Aorta (tissue), 5 donors: ENCODE measurements at regions not wholly inside any gene's neighbourhood (a gene's known extent, or its start where the extent isn't known, plus 50 kb on each side); places are given as distances from the start of the nearest gene placed in this dataset.

Experiments used
- ATAC-seq: fragments of 200-7000 bp; cut with Tn5 transposase; one replicate; pipeline ENCODE4 v1.9.1; 2022; ENCODE audit warnings: moderate library complexity; ENCODE audit not compliant: low FRiP score
- DNase-seq, 2 donors: peaks; one replicate each; pipeline ENCODE4 v3.0.0-alpha.2; 2020
- H3K27ac ChIP-seq, 2 donors: one replicate each; pipeline ENCODE4 v1.5.1; 2013; ENCODE audit warnings: low read length in 2 of 2, mild to moderate bottlenecking in 2 of 2, moderate library complexity in 2 of 2, control low read depth in 1 of 2, inconsistent platforms in 1 of 2, low read depth in 1 of 2
- H3K27me3 ChIP-seq, 2 donors: one replicate each; pipeline ENCODE4 v1.6.1; 2013; ENCODE audit warnings: control low read depth in 1 of 2, low read length in 1 of 2, mild to moderate bottlenecking in 1 of 2, moderate library complexity in 1 of 2; ENCODE audit not compliant: insufficient read depth in 2 of 2, control insufficient read depth in 1 of 2
- H3K36me3 ChIP-seq, 2 donors: one replicate each; pipeline ENCODE4 v1.6.1; 2013; ENCODE audit warnings: control low read depth in 1 of 2, low read length in 1 of 2, mild to moderate bottlenecking in 1 of 2; ENCODE audit not compliant: insufficient read depth in 2 of 2, control insufficient read depth in 1 of 2
- H3K4me1 ChIP-seq, 2 donors: one replicate each; pipeline ENCODE4 v1.6.1; 2013; ENCODE audit warnings: low read length in 2 of 2, control low read depth in 1 of 2, mild to moderate bottlenecking in 1 of 2, moderate library complexity in 1 of 2; ENCODE audit not compliant: insufficient read depth in 2 of 2, control insufficient read depth in 1 of 2
- H3K4me3 ChIP-seq, 2 donors: one replicate each; pipeline ENCODE4 v1.5.1; 2013; ENCODE audit warnings: low read length in 2 of 2, control low read depth in 1 of 2, mild to moderate bottlenecking in 1 of 2
- H3K9me3 ChIP-seq: one replicate; pipeline ENCODE4 v1.6.1; 2013; ENCODE audit warnings: mild to moderate bottlenecking, low read length; ENCODE audit not compliant: control insufficient read depth
- WGBS, 2 donors: extraction: QIAGEN DNeasy Blood & Tissue Kit; methylation state at CpG; one replicate each; pipeline ENCODE4 v1.1.7; 2013; 5-methylcytosine and 5-hydroxymethylcytosine counted together
- intact Hi-C, 2 donors: fragments of 100-400 bp; cut with DNase I; formaldehyde crosslinking; loops; one replicate each; pipeline versions ENCODE4 v1.14.2 to v1.15.0; 2022
- donor health status: healthy with polysubstance abuse.
- donor health status: Bipolar disorder and iron deficiency.
- donor health status: DM: no; HTN: no; CAD: no.
- donor health status: DM: no; HTN: no; CAD: no.
- donor health status: DM: yes; HTN: yes; CAD: no.

DNA sequence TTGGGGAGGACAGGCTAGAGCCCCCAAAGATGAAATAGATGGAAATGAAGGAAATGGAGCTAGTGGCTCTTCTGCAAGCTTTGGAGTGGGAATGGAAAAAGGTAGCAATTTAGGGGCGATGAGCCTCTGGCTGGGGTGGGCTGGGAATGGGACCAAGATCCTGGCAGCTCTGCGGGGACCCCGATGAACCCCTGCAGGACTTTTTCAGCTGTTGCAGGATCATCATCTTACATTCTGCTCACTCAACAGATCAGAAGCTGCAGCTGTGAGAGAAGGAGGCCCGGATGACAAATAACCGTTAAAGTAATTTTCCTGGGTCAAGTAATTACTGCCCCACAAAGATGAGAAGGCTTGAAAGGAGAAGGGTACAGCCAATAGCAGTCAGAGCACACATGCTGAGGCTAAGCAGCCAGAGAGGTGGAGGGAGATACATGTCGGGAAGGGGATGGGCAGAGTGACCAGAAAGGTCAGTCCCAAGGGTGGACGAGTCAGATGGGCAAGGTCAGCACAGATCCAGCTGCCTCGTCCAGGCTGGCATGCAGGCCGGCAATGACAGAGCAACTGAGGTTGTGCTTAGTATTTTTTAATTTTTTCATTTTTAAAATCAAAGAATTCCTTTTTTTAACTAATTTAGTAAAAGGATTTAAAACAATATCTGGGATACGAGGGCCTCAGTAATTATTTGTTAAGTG, 245.0 kb upstream of the RAB6C start:
- Histone ChIP-seq H3K9me3 (no peaks in the 10 kb centered on the region), H3K4me1 (no peaks in the 10 kb centered on the region), H3K27ac (no peak overlapping the region), H3K4me3 (no peak overlapping the region), H3K36me3 (no peaks in the 10 kb centered on the region), H3K27me3 (no peaks in the 10 kb centered on the region)
- ATAC-seq (no peak), DNase-seq (no peak)
- intact Hi-C loops = no loop called here
- 85 to 86% methylated on average over 10 of the region's 10 CpGs for WGBS, 2 donors

DNA sequence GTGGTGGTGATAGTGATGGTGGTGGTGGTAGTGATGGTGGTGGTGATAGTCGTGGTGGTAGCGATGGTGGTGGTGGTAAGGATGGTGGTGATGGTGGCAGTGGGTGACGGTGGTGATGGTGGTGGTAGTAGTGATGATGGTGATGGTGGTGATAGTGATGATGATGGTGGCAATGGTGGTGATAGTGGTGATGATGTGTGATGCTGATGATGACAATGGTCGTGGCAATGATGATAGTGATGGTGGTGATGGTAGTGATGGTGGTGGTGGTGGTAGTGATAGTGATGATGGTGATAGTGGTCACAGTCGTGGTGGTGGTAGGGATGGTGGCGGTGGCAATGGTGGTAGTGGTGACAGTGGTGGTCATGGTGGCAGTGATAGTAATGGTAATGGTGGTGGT, 243.9 kb upstream of the RAB6C start:
- no peak for ATAC-seq
- Histone ChIP-seq H3K4me1 (no peaks in the 10 kb centered on the region), H3K4me3 (no peak overlapping the region), H3K27ac (no peak overlapping the region), H3K9me3 (no peaks in the 10 kb centered on the region), H3K36me3 (no peaks in the 10 kb centered on the region), H3K27me3 (no peaks in the 10 kb centered on the region)
- intact Hi-C loops = no loop called here
- WGBS, 2 donors = 93 to 95% methylated on average over 5 of the region's 6 CpGs
- DNase-seq = no peak

DNA sequence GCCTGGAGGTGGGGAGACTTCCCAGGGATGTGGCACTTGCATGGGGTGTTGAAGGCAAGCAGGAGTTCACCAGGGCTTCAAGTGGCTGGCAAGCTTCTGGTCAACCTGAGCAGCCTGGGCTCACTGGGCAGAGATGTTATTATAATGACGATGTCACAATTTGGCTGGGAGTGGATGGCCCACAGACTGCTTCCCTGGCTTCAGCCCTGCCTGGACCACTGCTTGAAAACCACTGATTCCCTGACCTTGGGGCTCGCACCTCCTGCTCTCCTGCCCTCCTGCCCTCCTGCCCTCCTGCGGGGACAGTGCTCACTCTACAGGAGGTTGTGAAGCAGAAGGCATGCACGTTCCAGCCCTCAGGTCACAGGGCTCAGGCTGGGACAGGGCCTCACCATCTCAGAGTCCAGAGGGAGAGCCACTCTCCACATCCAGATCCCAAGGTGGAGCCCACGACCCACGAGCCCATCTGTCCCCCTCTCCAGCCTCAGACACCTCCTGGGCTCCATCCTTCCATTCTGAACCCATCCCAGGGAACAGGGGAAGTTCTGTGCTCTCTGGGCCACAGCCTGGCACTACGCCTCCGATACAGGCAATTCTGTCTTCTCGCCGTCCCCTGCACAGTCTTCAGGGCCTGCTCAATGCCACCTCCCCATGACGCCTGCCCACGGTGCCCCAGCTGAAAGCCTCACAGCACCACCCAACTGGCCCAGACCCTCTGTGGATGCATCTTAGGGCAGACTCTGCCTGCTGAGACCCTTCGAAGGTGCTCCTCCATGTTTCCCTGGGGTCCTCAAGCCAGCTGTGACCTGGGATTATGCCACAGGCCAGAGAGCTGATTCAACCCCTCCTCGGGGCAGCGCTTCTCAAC, 241.6 kb upstream of the RAB6C start:
- Histone ChIP-seq H3K27me3 (no peaks in the 10 kb centered on the region), H3K36me3 (no peaks in the 10 kb centered on the region), H3K27ac (no peak overlapping the region), H3K4me3 (no peak overlapping the region), H3K4me1 (no peaks in the 10 kb centered on the region), H3K9me3 (no peaks in the 10 kb centered on the region)
- no peak for DNase-seq
- ATAC-seq = no peak
- intact Hi-C loops = no loop called here
- WGBS, 2 donors = 86 to 90% methylated on average over 15 of the region's 15 CpGs

DNA sequence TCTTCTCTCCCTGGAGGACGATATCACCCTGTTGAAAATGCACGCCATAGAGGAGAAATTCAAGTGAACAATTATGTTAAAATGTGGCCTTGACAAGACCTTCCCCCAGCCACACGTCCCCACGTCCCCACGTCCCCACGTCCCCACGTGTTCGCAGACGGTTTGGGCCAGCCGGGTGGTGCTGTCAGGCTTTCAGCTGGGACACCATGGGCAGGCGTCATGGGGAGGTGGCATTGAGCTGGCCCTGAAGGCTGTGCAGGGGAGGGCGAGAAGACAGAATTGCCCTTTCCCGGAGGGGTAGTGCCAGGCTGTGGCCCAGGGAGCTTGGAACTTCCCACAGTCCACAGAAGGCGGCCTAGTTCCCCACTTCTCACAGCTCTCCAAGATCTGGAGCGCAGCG, 240.7 kb upstream of the RAB6C start:
- 88 to 90% methylated on average over 16 of the region's 16 CpGs for WGBS, 2 donors
- H3K4me1 ChIP-seq = no peaks in the 10 kb centered on the region
- H3K27ac ChIP-seq = no peak overlapping the region
- H3K4me3 ChIP-seq = no peak overlapping the region
- no peaks in the 10 kb centered on the region for H3K9me3 ChIP-seq
- H3K36me3 ChIP-seq = no peaks in the 10 kb centered on the region
- ATAC-seq = no peak
- intact Hi-C loops = no loop called here
- no peak for DNase-seq
- H3K27me3 ChIP-seq = no peaks in the 10 kb centered on the region

DNA sequence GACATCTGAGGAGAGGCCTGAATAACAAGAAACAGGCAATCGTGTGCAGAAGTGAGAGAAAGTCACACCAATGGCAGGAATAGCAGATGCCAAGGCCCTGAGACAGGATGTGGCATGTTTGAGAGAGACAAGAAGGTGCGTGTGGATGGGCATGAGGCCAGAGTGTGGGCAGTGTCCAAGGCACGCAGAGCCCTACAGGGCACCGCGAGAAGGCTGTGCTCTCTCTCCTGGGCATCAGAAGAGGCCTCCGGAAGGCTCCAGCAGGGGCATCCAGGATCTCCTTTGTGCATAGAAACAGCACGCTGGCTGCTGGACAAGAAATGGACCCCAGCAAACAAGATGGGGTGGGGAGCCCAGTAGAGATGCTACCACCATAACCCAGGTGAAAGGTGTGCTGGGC, 239.0 kb upstream of the RAB6C start:
- ATAC-seq = no peak
- 73 to 86% methylated on average over 7 of the region's 7 CpGs for WGBS, 2 donors
- DNase-seq = no peak

DNA sequence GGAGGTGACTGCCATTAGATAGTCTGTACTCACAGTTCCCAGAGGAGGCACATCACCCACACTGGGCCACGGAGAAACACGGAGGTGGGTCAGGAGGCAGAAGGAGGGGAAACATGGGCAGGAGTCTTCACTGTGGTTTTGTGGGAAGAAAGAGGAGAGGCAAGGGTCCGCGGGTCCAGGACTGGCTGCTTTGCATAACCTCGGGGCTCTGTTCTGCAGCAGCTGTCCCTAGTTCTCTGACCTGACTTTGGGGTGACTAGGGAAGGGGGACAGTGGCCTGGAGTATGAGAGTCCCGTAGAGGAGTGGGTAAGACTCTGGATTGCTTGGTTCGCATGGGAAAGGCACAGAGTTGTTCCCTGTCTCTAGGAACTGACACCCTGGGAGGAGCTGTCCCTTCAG, 238.3 kb upstream of the RAB6C start:
- WGBS, 2 donors = 84 to 85% methylated on average over 7 of the region's 7 CpGs
- H3K27me3 ChIP-seq = no peaks in the 10 kb centered on the region
- no peak overlapping the region for H3K27ac ChIP-seq
- no peaks in the 10 kb centered on the region for H3K4me1 ChIP-seq
- DNase-seq (no peak), ATAC-seq (no peak)
- no peak overlapping the region for H3K4me3 ChIP-seq
- intact Hi-C loops = no loop called here
- no peaks in the 10 kb centered on the region for H3K36me3 ChIP-seq
- no peaks in the 10 kb centered on the region for H3K9me3 ChIP-seq

More for the DNA sequence above, 239.0 kb upstream of the RAB6C start:
- intact Hi-C loops = no loop called here
- Histone ChIP-seq H3K4me3 (no peak overlapping the region), H3K36me3 (no peaks in the 10 kb centered on the region), H3K9me3 (no peaks in the 10 kb centered on the region), H3K27me3 (no peaks in the 10 kb centered on the region), H3K27ac (no peak overlapping the region), H3K4me1 (no peaks in the 10 kb centered on the region)

DNA sequence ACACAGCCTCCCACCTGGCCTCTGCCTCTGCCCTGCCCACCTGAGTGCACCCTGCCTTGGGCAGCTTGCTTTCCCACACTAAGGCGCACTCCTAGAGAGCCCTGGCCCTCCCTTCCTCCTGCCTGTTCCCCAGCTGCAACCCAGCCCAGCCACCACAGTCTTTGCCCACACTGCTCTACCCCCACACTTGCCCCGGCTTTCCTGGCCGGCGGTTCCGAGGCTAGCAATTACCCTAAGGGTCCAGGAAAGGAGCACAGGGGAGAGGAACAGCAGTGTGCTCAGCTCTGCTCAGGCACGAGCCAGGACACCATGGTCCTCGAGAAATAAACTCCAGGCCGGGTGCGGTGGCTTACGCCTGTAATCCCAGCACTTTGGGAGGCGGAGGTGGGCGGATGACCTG, 237.8 kb upstream of the RAB6C start:
- Histone ChIP-seq H3K27me3 (no peaks in the 10 kb centered on the region), H3K4me3 (no peak overlapping the region), H3K9me3 (no peaks in the 10 kb centered on the region), H3K27ac (no peak overlapping the region), H3K36me3 (no peaks in the 10 kb centered on the region), H3K4me1 (no peaks in the 10 kb centered on the region)
- ATAC-seq = no peak
- 86 to 91% methylated on average over 12 of the region's 12 CpGs for WGBS, 2 donors
- intact Hi-C loops = no loop called here
- no peak for DNase-seq

DNA sequence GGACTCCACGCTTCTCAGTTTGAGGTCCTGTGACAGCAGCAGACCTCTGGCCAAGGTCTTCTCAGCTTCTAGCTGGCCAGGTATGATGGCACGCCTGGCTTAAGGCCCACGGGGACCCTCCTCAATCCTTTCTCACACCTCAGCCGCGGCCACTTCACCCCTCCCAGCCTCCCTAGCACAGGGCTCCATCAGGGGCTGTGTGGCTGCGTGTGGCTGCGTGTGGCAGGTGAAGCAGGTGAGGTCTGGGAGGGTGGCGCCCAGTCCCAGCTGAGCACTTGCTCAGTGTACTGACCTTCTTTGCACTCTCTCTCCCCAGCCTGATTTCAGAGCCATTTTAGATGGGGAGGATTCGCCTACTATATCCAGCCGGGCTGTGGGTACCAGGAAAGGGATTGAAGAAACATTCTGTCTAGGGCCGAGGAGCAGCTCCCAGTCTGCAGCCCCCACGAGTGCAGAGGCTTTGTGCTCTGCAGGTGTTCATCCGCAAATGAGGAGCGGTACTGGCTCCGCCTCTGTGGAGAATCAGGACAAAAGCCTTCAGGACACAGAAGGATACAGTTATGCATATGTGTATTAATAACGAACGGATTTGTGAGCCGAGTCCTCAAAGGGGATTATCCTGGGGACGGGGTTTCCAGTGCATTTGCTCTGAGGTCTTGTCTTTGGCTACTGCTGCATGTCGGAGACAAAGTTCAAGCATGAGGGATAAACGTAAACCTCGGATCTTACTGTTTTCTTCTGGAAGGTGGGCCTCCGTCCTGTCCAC, 236.9 kb upstream of the RAB6C start:
- DNase-seq (no peak), ATAC-seq (no peak)
- intact Hi-C loops = no loop called here
- H3K4me3 ChIP-seq = no peak overlapping the region
- H3K9me3 ChIP-seq = no peaks in the 10 kb centered on the region
- WGBS, 2 donors = 90 to 92% methylated on average over 23 of the region's 23 CpGs
- H3K27ac ChIP-seq = no peak overlapping the region
- no peaks in the 10 kb centered on the region for H3K4me1 ChIP-seq
- no peaks in the 10 kb centered on the region for H3K27me3 ChIP-seq
- H3K36me3 ChIP-seq = no peaks in the 10 kb centered on the region
